GM12878 (cell line): ENCODE measurements at regions not wholly inside any gene's neighbourhood (a gene's known extent, or its start where the extent isn't known, plus 50 kb on each side); places are given as distances from the start of the nearest gene placed in this dataset.

Source experiments
- CBFB ChIP-seq: IDR thresholded peaks from 2 replicates; pipeline ENCODE4 v1.6.1; 2016; ENCODE audit warnings: antibody characterized with exemption, low read depth
- ELK1 ChIP-seq: IDR thresholded peaks from 2 replicates; pipeline ENCODE4 v1.6.1; 2012; ENCODE audit warnings: low read depth, low read length, improper control_type of control experiment
- MEF2B ChIP-seq: fragments of 450-650 bp; IDR thresholded peaks from 2 replicates; pipeline ENCODE4 v1.6.1; 2018; ENCODE audit warnings: mild to moderate bottlenecking, moderate library complexity; ENCODE audit not compliant: partially characterized antibody, poor library complexity, severe bottlenecking
- NFXL1 ChIP-seq: fragments of 450-650 bp; IDR thresholded peaks from 2 replicates; pipeline ENCODE4 v1.6.1; 2017; ENCODE audit warnings: antibody characterized with exemption, mild to moderate bottlenecking, borderline replicate concordance
- SPI1 ChIP-seq: IDR thresholded peaks from 2 replicates; pipeline ENCODE4 v1.6.1; 2011; ENCODE audit warnings: low read depth, mild to moderate bottlenecking, low read length, moderate library complexity, borderline replicate concordance; ENCODE audit not compliant: insufficient read depth
- STAT3 ChIP-seq: IDR thresholded peaks from 2 replicates; pipeline ENCODE4 v1.6.1; 2011; ENCODE audit warnings: low read depth, low read length, improper control_type of control experiment
- TAF1 ChIP-seq: IDR thresholded peaks from 2 replicates; pipeline ENCODE4 v1.6.1; 2011; ENCODE audit warnings: mild to moderate bottlenecking, low read depth, low read length, borderline replicate concordance
- YBX1 ChIP-seq: fragments of 450-650 bp; IDR thresholded peaks from 2 replicates; pipeline ENCODE4 v1.6.1; 2016; ENCODE audit warnings: antibody characterized with exemption
- ZBTB33 ChIP-seq: fragments of 450-650 bp; IDR thresholded peaks from 2 replicates; pipeline ENCODE4 v1.6.1; 2017; ENCODE audit warnings: mild to moderate bottlenecking
- ZBTB40 ChIP-seq: fragments of 450-650 bp; IDR thresholded peaks from 2 replicates; pipeline ENCODE4 v1.6.1; 2016; ENCODE audit warnings: mild to moderate bottlenecking, moderate library complexity, borderline replicate concordance
- ZNF592 ChIP-seq: fragments of 450-650 bp; IDR thresholded peaks from 2 replicates; pipeline ENCODE4 v1.6.1; 2017; ENCODE audit warnings: mild to moderate bottlenecking, moderate library complexity

GRCh38 chr4:117514391-117515175, 429.2 kb upstream of the TRAM1L1 start (continued):
- TF ChIP-seq ZNF592 (no peak), ELK1 (no peak), SPI1 (no peak), ZBTB33 (no peak), MEF2B (no peak), YBX1 (no peak), NFXL1 (no peak), CBFB (no peak), TAF1 (no peak), STAT3 (no peak), ZBTB40 (no peak)
- TF ChIP-seq, all 136 proteins: peak for 0
